ENCODE measurements at regions not wholly inside any gene's neighbourhood (a gene's known extent, or its start where the extent isn't known, plus 50 kb on each side); places are given as distances from the start of the nearest gene placed in this dataset.

- no peak for TF ChIP-seq IKZF1 (conservative IDR thresholded peaks at IDR 0.05)
- no peak for TF ChIP-seq SMARCA5 (IDR thresholded peaks at IDR 0.05)
- TF ChIP-seq MXI1 (IDR thresholded peaks at IDR 0.05; ENCODE audit: low read depth, low read length), result no peak
- TF ChIP-seq SMC3 (IDR thresholded peaks at IDR 0.05; ENCODE audit: borderline replicate concordance, low read length), result no peak
- TF ChIP-seq RFX5 (IDR thresholded peaks at IDR 0.05; ENCODE audit: low read depth, low read length), result no peak
Observed at GRCh38 chr3:74033381-74033780, 408.6 kb upstream of the PDZRN3 start (continued).

- intact Hi-C loops (cut with micrococcal nuclease; ENCODE audit: unreplicated experiment) (no loop called here), in situ Hi-C loops (cut with MboI) (no loop called here)
- ChIA-PET RAD21 (ENCODE audit: unreplicated experiment) (no interaction called here), POLR2A (no interaction called here), SMC1A (ENCODE audit: uncharacterized antibody, unreplicated experiment) (no interaction called here), CTCF (no interaction called here)
- H3K9me3 ChIP-seq (replicated peaks; ENCODE audit: control insufficient read depth, insufficient read depth, low read length), result no peaks in the 10 kb centered on the region
- H3K9ac ChIP-seq (ENCODE audit: control insufficient read depth, insufficient read depth, low read length), result no peak overlapping the region
- ATAC-seq, result no peak
- no peak overlapping the region for H3K27ac ChIP-seq (ENCODE audit: control insufficient read depth, insufficient read depth)
- no peaks in the 10 kb centered on the region for H3K79me2 ChIP-seq (ENCODE audit: control insufficient read depth, insufficient read depth, low read length)
- no peak for DNase-seq (ENCODE audit: low read depth, low spot score)
- H3K4me2 ChIP-seq (ENCODE audit: control insufficient read depth, insufficient read depth), result no peak overlapping the region
- TF ChIP-seq RFX5 (IDR thresholded peaks at IDR 0.05; ENCODE audit: low read depth, low read length) (no peak), RCOR1 (conservative IDR thresholded peaks at IDR 0.05; ENCODE audit: low read depth, low read length) (no peak), HDAC6 (IDR thresholded peaks at IDR 0.05; ENCODE audit: unreplicated experiment) (no peak), IRF4 (IDR thresholded peaks at IDR 0.05; ENCODE audit: low read depth, low read length) (no peak), JUNB (IDR thresholded peaks at IDR 0.05) (no peak), NFXL1 (IDR thresholded peaks at IDR 0.05; ENCODE audit: borderline replicate concordance) (no peak), DPF2 (IDR thresholded peaks at IDR 0.05) (no peak), RUNX3 (IDR thresholded peaks at IDR 0.05; ENCODE audit: low read length) (no peak), WRNIP1 (IDR thresholded peaks at IDR 0.05; ENCODE audit: borderline replicate concordance, low read depth, low read length) (no peak), MEF2A (IDR thresholded peaks at IDR 0.05; ENCODE audit: insufficient read depth, low read depth, low read length) (no peak), CHD2 (IDR thresholded peaks at IDR 0.05; ENCODE audit: borderline replicate concordance, low read depth, low read length) (no peak), ATF7 (IDR thresholded peaks at IDR 0.05; ENCODE audit: low read depth) (no peak), ESRRA (IDR thresholded peaks at IDR 0.05; ENCODE audit: low read length) (no peak)
- TF ChIP-seq, protein P1, sequence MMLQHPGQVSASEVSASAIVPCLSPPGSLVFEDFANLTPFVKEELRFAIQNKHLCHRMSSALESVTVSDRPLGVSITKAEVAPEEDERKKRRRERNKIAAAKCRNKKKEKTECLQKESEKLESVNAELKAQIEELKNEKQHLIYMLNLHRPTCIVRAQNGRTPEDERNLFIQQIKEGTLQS (IDR thresholded peaks at IDR 0.05; ENCODE audit: borderline replicate concordance, extremely low read depth, low read depth, low read length), result no peak
- TF ChIP-seq, protein P2, sequence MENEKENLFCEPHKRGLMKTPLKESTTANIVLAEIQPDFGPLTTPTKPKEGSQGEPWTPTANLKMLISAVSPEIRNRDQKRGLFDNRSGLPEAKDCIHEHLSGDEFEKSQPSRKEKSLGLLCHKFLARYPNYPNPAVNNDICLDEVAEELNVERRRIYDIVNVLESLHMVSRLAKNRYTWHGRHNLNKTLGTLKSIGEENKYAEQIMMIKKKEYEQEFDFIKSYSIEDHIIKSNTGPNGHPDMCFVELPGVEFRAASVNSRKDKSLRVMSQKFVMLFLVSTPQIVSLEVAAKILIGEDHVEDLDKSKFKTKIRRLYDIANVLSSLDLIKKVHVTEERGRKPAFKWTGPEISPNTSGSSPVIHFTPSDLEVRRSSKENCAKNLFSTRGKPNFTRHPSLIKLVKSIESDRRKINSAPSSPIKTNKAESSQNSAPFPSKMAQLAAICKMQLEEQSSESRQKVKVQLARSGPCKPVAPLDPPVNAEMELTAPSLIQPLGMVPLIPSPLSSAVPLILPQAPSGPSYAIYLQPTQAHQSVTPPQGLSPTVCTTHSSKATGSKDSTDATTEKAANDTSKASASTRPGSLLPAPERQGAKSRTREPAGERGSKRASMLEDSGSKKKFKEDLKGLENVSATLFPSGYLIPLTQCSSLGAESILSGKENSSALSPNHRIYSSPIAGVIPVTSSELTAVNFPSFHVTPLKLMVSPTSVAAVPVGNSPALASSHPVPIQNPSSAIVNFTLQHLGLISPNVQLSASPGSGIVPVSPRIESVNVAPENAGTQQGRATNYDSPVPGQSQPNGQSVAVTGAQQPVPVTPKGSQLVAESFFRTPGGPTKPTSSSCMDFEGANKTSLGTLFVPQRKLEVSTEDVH (IDR thresholded peaks at IDR 0.05; ENCODE audit: low read depth, partially characterized antibody), result no peak
- TF ChIP-seq, protein P3, sequence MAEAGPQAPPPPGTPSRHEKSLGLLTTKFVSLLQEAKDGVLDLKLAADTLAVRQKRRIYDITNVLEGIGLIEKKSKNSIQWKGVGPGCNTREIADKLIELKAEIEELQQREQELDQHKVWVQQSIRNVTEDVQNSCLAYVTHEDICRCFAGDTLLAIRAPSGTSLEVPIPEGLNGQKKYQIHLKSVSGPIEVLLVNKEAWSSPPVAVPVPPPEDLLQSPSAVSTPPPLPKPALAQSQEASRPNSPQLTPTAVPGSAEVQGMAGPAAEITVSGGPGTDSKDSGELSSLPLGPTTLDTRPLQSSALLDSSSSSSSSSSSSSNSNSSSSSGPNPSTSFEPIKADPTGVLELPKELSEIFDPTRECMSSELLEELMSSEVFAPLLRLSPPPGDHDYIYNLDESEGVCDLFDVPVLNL (IDR thresholded peaks at IDR 0.05; ENCODE audit: low read depth, low read length), result no peak
- no peaks in the 10 kb centered on the region for H4K20me1 ChIP-seq (ENCODE audit: control insufficient read depth, insufficient read depth)
- 25% methylated on average over 7 of the region's 7 CpGs for WGBS (ENCODE audit: insufficient coverage, insufficient replicate concordance, low lambda C conversion rate, missing lambda C conversion rate)
- FAIRE-seq, result no peak
- no peak overlapping the region for H2AFZ ChIP-seq (ENCODE audit: control insufficient read depth, low read depth, low read length)
- BruUV-seq (replicated peaks), result no TSS peak
- H3K36me3 ChIP-seq (ENCODE audit: control insufficient read depth in 2 of 2, insufficient read depth in 2 of 2, low read length in 1 of 2), result no peaks in the 10 kb centered on the region
- H3K4me1 ChIP-seq (ENCODE audit: control insufficient read depth, insufficient read depth, low read length), result no peaks in the 10 kb centered on the region
- no peak overlapping the region for H3K4me3 ChIP-seq
- H3K27me3 ChIP-seq (replicated peaks in 1 of 2; ENCODE audit: control insufficient read depth in 2 of 2, insufficient read depth in 2 of 2, low read length in 1 of 2), result no peaks in the 10 kb centered on the region
Observed at GRCh38 chr3:74027121-74027520, 402.4 kb upstream of the PDZRN3 start.

Data from GM12878 (cell line).